ENCODE measurements at regions not wholly inside any gene's neighbourhood (a gene's known extent, or its start where the extent isn't known, plus 50 kb on each side); places are given as distances from the start of the nearest gene placed in this dataset.
"Not testable (repeated sequence)": the region's sequence is repeated elsewhere in the genome, so short reads cannot be mapped to it uniquely, and the experiment has no call there.

- DNase-seq: no peak
Measured at GRCh38 chr3:3316521-3316920, 137.0 kb upstream of the CRBN start.

- DNase-seq: no peak
Measured at GRCh38 chr3:3315846-3316245, 136.4 kb upstream of the CRBN start.

GRCh38 chr3:3309887-3310286 is 130.4 kb upstream of the CRBN start:
- DNase-seq: no peak

GRCh38 chr3:3308809-3309208 is 129.3 kb upstream of the CRBN start:
- DNase-seq: no peak

DNA sequence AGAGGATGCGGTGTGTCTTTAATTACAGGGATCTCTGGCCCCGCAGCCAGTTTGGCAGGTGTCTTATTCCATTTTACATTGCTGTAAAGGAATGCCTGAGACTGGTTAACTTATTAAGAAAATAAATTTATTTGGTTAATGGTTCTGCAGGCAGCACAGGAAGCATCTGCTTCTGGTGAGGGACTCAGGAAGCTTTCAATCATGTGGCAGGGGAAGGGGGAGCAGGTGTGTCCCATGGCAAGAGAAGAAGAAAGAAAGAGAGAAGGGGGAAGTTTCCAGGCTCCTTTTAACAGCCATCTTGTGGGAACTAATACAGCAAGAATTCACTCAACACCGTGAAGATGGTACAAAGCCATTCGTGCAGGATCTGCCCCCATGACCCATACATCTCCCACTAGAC is 128.0 kb upstream of the CRBN start:
- DNase-seq: no peak

DNA sequence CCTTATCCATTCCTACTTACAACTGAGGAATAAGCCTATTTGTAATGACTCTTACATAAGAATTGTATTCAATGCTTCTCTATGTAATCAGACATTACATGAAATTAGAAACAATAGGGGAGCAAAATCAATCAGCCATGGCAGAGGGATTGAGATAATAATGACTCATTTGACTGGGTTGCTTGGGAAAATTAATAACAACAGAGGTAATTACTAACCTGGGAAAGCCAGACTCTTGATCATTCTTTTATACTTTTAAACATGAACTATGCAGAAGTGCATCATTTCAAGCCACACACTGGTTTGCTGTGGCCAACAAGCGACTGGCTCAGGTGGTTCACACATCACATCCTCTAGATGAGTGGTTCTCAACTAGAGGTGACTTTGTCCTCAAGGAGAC is 126.3 kb upstream of the CRBN start:
- DNase-seq: no peak

DNA sequence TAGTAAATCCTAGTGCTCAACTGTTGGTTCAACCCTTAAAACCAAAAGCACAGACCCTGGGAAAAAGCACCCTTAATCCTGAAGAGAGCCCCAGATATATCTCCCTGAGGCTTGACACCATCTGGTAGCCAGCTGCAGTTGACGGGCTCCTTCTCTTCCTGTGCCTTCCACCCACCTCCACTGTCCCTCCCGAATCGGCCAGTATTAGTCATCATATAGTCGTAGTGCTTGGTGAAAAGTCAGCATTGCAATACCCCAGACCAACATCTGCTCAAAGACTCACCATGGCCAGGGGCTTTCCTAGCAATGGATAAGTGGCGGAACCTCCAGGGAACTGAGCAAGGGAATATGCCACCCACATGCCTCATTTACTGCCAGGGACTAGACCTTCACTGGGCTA is 125.6 kb upstream of the CRBN start:
- no peak for DNase-seq

- DNase-seq: no peak
Measured at GRCh38 chr3:3303636-3304035, 124.1 kb upstream of the CRBN start.

GRCh38 chr3:3302964-3303363 is 123.5 kb upstream of the CRBN start:
- DNase-seq: no peak

DNA sequence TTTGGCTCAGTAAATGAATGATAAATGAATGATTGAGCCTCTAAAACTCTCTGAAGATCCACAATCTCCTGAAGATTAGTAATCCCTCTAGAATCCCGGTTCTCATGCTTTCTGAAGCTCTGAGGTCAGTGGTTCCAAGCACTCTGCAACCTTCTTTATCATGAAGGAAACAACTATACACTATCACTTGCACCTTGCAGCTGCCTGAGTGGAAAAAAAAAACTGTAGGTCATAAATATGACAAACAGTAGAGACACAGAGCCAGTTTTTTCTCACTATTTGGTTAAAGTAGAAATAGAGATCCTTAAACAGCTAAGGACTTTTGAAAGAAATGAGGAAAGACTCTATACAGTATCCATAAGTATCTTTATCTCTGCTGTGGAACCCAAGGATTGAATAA is 122.0 kb upstream of the CRBN start:
- DNase-seq: no peak

DNA sequence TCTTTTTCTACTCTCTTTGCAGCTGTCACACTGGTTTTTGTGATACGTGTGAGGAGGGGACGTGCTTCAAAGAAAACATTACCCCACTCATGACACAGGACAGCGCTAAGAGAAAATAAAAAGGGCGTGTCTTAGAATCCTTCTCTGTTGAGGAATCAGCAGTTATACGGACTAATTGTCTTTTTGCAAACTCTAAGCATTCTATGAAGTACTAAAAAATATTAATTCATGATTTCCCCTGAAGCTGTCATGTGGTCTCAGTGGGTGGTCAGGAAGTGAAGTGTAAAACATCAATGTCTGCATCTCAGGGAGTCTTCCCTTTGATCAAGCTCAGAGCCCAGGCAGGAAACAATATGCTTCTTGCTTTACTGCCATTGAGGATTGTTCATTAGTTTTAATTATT is 117.5 kb upstream of the CRBN start:
- DNase-seq: no peak

DNA sequence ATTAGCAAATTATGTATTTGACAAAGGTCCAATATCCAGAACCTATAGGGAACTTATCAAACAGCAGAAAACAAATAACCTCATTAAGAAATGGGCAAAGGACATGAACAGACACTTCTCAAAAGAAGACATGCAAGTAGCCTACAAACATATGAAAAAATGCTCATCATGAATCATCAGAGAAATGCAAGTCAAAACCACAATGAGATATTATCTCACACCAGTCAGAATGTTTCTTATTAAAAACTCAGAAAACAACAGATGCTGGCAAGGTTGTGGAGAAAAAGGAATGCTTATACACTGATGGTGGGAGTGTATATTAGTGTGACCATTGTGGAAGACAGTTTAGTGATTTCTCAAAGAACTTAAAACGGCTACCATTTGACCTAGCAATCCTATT is 116.1 kb upstream of the CRBN start:
- DNase-seq: no peak

DNA sequence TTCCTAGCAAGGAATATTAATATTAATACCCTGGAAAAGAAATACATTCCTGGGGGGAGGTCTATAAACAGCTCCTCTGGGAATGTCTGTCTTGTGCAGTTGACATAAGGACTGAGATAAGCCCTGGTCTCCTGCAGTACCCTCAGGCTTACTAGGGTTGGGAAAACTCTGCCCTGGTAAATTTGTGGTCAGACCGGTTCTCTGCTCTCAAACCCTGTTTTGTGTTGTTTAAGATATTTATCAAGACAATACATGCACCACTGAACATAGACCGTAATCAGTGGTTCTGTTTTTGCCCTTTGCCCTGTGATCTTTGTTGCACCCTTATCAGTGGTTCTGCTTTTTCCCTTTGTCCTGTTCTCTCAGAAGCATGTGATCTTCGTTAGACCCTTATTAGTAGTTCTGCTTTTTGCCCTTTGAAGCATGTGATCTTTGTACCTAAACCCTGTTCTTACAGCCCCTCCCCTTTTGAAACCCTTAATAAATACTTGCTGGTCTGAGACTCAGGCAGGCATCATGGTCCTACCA is 112.3 kb upstream of the CRBN start:
- not testable (repeated sequence) for DNase-seq

- DNase-seq: no peak
Measured at GRCh38 chr3:3288255-3288654, 108.8 kb upstream of the CRBN start.

GRCh38 chr3:3286014-3286413 is 106.5 kb upstream of the CRBN start:
- no peak for DNase-seq

DNA sequence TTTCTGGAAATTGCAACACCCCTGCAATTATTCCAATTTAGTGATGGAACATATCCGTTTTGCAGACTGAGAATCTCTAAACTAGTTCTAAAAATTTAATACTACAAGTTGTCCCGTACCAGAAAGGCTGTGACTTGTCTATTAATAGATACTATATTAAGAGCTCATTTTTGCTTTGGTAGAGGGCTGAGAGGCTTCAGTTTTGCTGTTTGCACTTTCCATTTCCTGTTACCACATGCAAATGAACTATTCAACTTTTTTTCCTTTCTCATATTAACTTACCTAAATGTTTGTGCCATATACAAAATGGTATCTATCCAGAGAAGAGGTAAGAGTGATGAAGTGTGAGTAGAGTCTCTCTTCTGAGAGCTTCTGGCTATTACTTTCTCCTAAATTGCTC is 101.5 kb upstream of the CRBN start:
- no peak for DNase-seq

- DNase-seq: no peak
Measured at GRCh38 chr3:3280396-3280795, 100.9 kb upstream of the CRBN start.

DNA sequence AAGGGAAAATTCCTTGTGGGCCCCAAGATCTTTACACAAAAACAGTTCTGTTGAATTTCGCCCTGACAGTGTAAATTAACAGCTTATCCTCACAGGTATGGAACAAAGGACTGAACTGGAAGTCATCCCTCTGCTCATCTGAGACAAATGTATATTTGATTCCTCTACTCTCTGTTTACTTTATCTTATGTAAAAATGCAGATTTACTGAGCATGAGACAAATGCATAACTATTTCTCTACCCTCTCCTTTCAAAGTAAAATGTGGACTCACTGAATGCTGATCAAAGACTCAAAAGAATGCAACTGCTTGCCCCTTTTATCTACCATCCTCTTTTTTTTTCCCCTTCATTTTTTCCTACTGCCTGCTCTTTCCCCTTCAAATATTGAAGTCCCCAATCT is 98.6 kb upstream of the CRBN start:
- DNase-seq: no peak

- no peak for DNase-seq
Measured at GRCh38 chr3:3276630-3277029, 97.1 kb upstream of the CRBN start.

- no peak for DNase-seq
Measured at GRCh38 chr3:3264796-3265195, 85.3 kb upstream of the CRBN start.

- no peak for DNase-seq
Measured at GRCh38 chr3:3260870-3261269, 81.4 kb upstream of the CRBN start.

- no peak for DNase-seq
Measured at GRCh38 chr3:3259181-3259580, 79.7 kb upstream of the CRBN start.

GRCh38 chr3:3258281-3258680 is 78.8 kb upstream of the CRBN start:
- no peak for DNase-seq

DNA sequence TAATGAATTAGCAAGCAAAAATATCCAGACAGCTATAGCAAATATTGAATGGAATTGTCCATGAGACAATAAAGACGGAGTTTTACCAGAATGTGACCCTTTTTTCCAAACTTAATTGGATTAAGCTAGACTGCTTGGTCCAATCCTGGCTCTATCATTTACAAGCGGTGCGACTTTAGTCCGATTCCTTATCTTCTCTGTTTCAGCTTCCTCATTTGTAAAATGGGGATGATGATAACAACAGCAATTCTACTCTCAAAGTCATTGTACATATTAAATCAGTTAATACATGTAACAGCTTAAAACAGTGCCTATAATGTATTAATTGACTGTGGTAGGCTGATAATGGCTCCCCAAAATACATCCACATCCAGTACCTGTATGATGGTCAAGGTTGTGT is 62.1 kb upstream of the CRBN start:
- no peak for DNase-seq

- no peak for DNase-seq
Measured at GRCh38 chr3:3240986-3241385, 61.5 kb upstream of the CRBN start.

DNA sequence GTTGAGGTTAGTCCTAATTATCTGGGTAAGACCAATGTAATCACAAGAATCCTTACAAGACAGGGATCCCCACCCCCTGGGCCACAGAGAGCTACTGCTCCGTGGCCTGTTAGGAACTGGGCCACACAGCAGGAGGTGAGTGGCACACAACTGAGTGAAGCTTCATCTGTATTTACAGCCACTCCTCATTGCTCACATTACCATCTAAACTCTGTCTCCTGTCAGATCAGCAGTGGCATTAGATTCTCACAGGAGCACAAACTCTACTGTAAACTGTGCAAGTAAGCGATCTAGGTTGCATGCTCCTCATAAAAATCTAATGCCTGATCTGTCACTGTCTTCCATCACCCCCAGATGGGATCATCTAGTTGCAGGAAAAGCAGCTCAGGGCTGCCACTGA is 58.5 kb upstream of the CRBN start:
- DNase-seq: no peak
